ENCODE measurements at regions not wholly inside any gene's neighbourhood (a gene's known extent, or its start where the extent isn't known, plus 50 kb on each side); places are given as distances from the start of the nearest gene placed in this dataset.

DNA sequence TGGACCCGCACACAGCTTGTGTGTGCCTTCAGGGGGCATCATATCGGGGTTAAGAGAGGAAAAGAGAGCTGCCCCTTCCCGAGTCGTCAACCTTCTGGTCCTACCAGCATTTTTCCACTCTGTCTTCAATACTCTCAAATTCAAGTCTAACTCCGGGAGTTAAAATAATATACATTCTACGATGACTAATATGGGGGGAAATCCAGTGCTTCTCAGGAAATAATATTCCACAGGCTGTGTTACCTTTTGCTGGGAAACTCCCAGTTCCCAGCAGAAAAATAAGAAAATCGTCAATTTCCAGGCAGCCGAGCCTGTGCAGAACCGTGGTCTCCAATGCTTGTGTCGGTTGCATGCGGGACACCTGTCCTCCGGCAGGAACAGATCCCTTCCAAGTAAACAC, 105.0 kb upstream of the FOXF1 start:
- TF ChIP-seq, protein P1, sequence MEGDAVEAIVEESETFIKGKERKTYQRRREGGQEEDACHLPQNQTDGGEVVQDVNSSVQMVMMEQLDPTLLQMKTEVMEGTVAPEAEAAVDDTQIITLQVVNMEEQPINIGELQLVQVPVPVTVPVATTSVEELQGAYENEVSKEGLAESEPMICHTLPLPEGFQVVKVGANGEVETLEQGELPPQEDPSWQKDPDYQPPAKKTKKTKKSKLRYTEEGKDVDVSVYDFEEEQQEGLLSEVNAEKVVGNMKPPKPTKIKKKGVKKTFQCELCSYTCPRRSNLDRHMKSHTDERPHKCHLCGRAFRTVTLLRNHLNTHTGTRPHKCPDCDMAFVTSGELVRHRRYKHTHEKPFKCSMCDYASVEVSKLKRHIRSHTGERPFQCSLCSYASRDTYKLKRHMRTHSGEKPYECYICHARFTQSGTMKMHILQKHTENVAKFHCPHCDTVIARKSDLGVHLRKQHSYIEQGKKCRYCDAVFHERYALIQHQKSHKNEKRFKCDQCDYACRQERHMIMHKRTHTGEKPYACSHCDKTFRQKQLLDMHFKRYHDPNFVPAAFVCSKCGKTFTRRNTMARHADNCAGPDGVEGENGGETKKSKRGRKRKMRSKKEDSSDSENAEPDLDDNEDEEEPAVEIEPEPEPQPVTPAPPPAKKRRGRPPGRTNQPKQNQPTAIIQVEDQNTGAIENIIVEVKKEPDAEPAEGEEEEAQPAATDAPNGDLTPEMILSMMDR (IDR thresholded peaks at IDR 0.05; ENCODE audit: low read depth, low read length, poor library complexity, severe bottlenecking), result no peak
- no peak for TF ChIP-seq EZH2phosphoT487 (IDR thresholded peaks at IDR 0.05; ENCODE audit: borderline replicate concordance, low read length)

All from DOHH2 (cell line).